OCI-LY7 (cell line): ENCODE measurements at regions not wholly inside any gene's neighbourhood (a gene's known extent, or its start where the extent isn't known, plus 50 kb on each side); places are given as distances from the start of the nearest gene placed in this dataset.

Experiments used
- EZH2phosphoT487 ChIP-seq: fragments of 200-600 bp; sonication (generic); IDR thresholded peaks from 2 replicates; pipeline ENCODE4 v1.6.1; 2018; ENCODE audit warnings: low read depth, borderline replicate concordance, mild to moderate bottlenecking, mixed run types, antibody characterized with exemption, low read length, moderate library complexity, mixed read lengths
- TF ChIP-seq, protein P1 (sequence below): fragments of 200-600 bp; sonication (generic); conservative IDR thresholded peaks from 2 replicates; pipeline ENCODE4 v1.5.1; 2014; ENCODE audit warnings: mild to moderate bottlenecking, antibody characterized with exemption, low read length, moderate library complexity, mixed read lengths

GRCh38 chr12:40560848-40561247 is 131.4 kb upstream of the CNTN1 start:
- TF ChIP-seq, protein P1, sequence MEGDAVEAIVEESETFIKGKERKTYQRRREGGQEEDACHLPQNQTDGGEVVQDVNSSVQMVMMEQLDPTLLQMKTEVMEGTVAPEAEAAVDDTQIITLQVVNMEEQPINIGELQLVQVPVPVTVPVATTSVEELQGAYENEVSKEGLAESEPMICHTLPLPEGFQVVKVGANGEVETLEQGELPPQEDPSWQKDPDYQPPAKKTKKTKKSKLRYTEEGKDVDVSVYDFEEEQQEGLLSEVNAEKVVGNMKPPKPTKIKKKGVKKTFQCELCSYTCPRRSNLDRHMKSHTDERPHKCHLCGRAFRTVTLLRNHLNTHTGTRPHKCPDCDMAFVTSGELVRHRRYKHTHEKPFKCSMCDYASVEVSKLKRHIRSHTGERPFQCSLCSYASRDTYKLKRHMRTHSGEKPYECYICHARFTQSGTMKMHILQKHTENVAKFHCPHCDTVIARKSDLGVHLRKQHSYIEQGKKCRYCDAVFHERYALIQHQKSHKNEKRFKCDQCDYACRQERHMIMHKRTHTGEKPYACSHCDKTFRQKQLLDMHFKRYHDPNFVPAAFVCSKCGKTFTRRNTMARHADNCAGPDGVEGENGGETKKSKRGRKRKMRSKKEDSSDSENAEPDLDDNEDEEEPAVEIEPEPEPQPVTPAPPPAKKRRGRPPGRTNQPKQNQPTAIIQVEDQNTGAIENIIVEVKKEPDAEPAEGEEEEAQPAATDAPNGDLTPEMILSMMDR: no peak
- no peak for TF ChIP-seq EZH2phosphoT487
